ELR (cell line): ENCODE measurements at regions not wholly inside any gene's neighbourhood (a gene's known extent, or its start where the extent isn't known, plus 50 kb on each side); places are given as distances from the start of the nearest gene placed in this dataset.
"Not testable (repeated sequence)": the region's sequence is repeated elsewhere in the genome, so short reads cannot be mapped to it uniquely, and the experiment has no call there.

Experiments used
- DNase-seq: peaks from one replicate; pipeline ENCODE4 v3.0.0-alpha.2; 2015; ENCODE audit warnings: low read depth

DNA sequence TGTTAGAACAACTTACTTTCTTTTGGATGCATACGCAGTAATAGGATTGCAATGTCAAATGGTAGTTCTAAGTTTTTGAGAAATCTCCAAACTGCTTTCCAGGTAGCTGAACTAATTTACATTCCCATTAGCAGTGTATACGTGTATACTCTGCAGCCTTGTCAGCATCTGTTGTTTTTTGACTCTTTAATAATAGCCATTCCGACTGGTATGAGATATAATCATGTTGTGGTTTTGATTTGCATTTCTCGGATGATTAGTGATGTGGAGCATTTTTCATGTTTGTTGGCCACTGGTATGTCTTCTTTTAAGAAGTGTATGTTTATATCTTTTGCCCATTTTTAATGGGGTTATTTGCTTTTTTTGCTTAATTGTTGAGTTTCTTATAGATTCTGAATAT, 76.9 kb upstream of the HNRNPA1L2 start:
- DNase-seq, result not testable (repeated sequence)

- peak; percentile 58 for DNase-seq
Observed at GRCh38 chr13:52569904-52570602, 72.2 kb upstream of the HNRNPA1L2 start.

DNA sequence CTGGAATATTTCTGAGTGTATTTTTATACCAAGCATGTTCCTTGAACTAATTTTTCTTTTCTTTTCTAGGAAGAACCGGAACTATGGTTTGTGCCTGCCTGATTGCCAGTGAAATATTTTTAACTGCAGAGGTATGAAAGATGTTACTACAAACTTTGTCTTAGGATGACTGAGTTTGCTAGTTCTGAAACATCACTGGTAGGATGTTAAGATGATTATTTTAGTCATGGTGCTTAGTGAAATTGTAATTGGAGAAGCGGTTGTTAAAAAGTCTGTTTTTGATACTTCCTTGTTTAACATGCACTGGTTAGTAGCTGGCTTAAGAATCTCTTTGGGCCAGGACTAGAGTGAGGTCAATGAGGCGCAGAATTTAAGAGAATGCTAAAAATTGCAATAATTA, 71.1 kb upstream of the HNRNPA1L2 start:
- not testable (repeated sequence) for DNase-seq

GRCh38 chr13:52582962-52583361, 59.3 kb upstream of the HNRNPA1L2 start:
- not testable (repeated sequence) for DNase-seq
